ENCODE measurements at regions not wholly inside any gene's neighbourhood (a gene's known extent, or its start where the extent isn't known, plus 50 kb on each side); places are given as distances from the start of the nearest gene placed in this dataset.

GRCh38 chr2:16818203-16818556 is 152.5 kb upstream of the CYRIA start:
- no peak for DNase-seq (ENCODE audit: low read depth, low spot score)

GRCh38 chr2:16817305-16818202 is 151.9 kb upstream of the CYRIA start:
- DNase-seq (ENCODE audit: low read depth, low spot score): no peak

DNA sequence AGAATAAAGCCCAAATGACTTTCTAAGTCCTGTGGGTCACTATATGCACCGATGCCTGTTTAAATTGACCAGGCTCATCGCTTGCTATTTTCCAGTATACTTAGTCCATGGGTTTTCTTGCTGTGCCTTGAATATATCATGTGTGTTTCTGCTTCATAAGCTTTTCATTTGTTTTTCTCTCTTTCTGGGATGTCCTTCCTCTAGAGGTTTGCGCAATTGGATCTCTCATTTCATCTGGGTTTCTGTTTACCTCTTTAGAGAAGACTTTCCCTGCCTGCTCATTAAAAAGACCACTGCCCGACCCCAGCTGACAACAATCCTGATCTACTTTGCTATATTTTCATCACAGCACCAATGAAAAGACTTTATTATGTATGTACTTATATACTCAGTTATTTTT is 150.9 kb upstream of the CYRIA start:
- no peak for DNase-seq (ENCODE audit: low read depth, low spot score)

DNA sequence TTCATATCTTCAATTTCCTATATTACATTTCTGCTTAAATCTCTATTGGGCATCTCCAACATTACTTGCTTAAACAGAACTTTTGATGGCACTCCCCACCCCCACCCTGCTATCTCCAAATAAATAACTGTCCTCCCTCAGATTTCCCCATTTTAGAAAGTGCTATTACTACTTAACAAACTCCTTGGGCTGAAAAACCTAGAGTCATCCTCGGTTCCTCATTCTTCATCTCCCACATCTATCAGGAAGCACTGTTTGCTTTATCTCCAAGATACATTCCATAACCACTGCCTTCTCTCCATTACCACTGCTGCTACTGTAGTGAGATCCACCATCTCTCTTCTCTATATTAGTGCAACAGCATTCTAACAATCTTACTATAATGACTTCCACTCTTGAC is 150.4 kb upstream of the CYRIA start:
- no peak for DNase-seq (ENCODE audit: low read depth, low spot score)

GRCh38 chr2:16813593-16813992 is 148.0 kb upstream of the CYRIA start:
- DNase-seq (ENCODE audit: low read depth, low spot score): no peak

DNA sequence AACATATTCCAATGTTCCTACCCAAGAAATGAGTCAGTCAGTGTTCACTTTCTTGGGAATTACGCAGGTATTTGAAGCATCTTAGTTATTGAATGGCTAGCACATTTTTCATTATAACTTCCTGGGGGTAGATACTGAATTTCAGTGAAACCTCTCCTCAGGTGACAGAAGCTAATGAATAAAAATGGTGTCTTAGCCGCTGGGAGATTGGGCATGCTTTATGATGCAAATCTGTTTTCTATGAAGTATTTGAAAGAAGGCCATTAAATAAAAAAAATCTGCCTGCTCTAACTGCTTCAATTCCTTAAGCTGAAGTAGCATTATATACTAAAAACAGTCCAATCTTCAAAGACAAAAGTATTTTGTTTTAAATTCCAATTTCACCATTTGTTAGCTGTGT is 132.8 kb upstream of the CYRIA start:
- no peak for DNase-seq (ENCODE audit: low read depth, low spot score)

- DNase-seq (ENCODE audit: low read depth, low spot score): no peak
Measured at GRCh38 chr2:16791496-16791895, 125.9 kb upstream of the CYRIA start.

DNA sequence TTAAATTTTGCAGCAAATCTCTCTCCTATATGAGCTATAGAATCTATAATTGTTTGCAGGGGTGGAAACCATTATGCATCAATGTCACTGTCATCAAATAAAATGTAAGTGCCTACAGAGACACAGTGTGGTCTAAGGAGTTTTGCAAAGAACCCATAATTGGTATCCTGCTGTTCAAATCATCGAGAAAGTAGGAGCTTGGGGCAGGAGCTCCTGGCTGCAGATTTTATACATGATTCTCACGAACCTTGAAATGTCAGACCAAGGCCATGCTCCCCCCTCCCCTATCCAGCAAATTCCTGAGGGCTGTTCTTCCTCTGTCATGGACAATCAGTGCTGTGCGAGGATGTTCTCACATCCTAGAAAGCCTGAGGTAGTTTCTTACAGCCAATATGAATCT is 119.5 kb upstream of the CYRIA start:
- no peak for DNase-seq (ENCODE audit: low read depth, low spot score)

DNA sequence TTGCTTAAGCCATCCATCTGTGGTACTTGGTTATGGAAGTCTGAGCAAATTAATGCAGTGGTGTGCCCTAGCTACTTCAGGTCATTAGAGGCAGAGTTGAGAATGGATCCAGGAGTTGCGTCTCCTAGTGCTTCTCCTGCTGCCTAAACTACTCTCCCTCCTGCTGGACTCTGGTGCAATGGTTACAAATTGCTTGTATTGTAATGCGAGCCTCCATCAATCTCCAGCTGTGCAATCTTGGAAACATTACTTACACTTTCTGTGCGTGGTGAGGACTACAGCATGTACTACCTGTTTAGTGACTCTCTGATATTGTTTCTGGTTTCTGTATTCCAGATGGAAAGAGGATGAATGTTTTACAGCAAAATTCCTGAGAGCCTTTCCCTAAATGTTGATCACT is 119.0 kb upstream of the CYRIA start:
- DNase-seq (ENCODE audit: low read depth, low spot score): no peak

DNA sequence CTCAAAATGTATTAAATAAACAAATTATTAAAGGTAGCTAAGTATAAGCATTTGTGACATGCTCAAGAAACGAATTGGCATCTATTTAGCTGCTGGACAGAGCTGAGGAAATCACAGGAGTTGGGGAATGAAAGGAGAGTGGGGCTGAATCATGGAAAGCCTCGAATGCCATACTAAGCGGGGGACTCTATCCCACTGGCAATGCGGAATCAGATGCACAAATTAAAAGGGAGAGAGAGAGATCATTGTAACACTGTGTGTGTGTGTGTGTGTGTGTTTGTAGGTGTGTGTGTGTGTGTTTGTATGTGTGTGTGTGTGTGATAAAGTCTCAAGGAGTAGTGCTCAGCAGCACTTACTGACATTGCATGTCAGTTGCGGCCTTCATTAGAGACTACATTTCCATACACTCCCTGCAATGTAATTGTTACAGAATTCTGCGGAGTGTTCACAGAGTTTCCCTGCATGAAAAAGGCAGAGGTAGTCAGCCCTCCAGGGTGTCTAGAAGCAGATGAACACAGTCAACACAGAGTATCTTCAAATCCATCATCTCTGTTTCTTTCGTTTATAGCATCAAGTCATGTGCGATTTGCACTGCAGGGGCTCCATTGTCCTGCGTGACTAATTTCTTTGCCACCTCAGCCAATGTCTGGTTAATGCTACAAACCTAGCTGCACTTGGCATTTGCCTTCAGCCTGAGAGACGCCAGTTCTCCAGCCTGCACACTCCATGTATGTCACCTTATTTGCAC is 111.7 kb upstream of the CYRIA start:
- DNase-seq (ENCODE audit: low read depth, low spot score): no peak

- no peak for DNase-seq (ENCODE audit: low read depth, low spot score)
Measured at GRCh38 chr2:16775899-16776231, 110.2 kb upstream of the CYRIA start.

DNA sequence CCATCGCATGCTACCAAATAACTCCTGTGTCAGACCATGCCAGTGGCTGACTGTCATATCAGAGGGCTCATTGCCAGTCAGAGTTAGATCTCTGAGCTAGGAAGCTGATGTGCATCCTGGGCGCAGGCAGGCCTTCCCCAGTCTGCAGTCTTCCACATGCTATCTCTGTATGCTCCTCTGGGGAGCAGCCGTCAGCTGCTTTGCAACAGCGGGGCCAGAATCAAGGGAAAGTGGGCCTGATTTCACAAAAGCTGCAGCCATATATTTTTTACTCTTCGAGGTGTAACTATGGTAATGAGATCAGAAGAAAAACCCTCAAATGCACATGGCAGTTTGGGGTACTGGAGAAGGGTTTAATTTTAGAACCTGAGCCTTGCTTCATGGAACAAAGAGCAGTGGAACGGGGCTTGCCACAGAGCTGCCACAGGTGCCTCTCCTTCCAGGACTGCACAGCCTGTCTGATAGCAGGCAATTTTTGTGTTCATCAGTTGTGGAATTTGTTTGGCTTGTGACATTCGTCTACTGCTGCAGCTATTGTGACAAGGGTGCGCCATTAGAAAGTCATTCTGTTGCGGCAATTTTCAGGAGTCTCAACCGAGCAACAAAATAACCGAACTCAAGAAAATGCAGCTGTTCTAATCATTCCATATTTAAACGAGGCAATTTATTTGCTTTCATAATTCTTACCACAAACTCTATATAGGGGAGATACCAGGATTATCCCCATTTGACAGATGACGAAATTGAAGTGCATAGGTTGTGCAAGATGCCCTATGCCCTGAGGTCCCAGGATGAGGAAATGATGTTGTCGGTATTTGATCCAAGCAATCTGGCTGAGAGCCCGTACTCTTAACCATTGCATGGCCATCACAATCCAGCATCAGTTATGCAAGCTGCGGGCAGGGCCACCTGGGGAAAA is 109.6 kb upstream of the CYRIA start:
- no peak for DNase-seq (ENCODE audit: low read depth, low spot score)

DNA sequence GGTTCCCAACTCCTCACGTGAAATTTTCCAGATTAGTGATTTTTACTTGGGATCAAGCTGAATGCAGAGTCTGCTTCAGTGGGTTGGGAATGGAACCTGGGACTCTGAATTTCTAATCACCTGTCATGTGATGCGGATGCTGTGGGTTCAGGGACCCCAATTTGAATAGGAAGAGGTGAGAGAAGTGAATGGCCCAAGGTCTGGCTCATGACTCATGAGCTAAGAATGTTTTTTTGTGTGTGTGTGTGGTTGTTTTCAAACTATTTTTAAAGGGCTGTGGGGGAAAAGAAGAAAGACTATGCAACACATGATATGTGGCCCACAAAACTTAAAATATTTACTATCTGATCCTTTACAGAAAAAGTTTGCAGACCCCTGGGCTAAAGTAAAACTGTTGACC is 108.5 kb upstream of the CYRIA start:
- no peak for DNase-seq (ENCODE audit: low read depth, low spot score)

DNA sequence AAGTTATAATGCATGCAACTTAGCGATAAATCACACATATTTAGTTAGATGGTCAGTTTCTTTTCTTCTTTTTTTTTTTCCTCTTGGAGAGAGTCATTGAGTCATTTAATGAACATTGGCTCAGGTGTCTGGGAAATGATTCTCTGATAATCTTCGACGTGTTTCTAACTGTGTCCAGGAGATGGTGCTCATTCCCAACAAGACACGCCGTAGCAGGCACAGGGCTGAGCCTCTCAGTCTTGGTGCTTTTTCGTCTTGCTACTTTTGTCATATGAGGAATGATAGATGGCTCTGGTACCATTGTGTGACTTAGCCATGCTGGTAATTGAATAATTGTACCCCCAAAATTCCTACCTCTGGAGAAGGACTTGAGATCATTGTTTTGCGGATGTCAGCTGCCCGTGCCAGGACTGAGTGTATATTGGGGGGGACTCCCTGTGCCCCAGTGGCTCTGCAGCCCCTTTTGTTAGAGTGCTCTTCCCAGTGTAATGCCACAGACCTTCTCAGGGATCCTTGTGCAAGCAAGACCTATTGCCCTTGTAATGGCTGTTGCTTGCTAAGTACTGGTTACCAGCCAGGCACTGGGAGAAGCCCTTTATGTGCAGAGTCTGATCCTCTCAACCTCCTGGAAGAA is 107.6 kb upstream of the CYRIA start:
- DNase-seq (ENCODE audit: low read depth, low spot score): no peak

DNA sequence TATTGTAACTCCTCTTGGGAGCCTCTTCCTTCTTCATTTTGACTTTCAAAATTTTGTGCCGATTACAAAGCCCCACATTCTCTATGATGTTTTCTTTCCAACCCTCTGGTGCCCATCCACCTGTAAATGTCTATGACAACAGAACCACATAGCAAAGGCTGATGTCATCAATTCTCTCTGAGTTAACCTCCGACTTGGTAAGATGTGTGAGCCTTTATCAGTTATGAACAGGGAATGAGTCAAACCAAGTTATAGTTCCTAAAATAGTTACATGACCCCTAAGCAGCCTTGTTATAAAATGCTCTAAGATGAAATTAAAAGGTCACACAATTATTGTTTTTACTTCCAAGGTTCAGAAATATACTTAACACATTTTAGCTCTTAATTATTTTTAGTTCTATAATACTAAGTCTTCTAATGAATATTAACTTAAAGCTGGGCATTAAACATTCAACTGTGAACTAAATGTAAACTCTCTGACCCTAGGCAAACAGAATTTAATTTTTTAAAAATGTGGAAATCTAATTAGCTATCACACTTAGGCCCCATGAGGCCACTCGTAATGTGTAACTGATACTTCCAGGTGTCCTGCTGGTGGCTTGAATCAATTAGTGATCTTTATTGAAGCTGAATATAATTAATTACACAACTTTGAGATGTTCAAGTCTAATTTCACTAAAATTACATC is 102.3 kb upstream of the CYRIA start:
- DNase-seq (ENCODE audit: low read depth, low spot score): no peak

DNA sequence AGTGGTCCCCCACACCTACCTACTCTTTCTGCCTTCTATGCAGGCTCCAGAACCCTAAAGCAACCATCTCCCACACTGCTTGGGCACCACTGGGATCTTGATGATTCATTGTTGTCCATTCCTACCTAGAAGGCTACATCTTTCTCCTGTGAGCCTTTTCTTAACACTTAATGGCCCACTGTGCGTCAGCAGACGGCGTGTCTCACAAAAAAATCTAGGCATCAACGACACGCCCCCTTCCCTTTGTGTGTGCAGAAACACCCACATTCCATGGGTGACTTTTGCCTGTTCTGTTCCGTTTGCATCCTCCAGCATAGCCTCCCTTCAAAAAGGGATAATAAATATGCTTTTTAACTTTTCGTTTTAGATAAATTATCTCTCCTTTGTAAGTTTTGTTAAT is 99.7 kb upstream of the CYRIA start:
- DNase-seq (ENCODE audit: low read depth, low spot score): no peak

DNA sequence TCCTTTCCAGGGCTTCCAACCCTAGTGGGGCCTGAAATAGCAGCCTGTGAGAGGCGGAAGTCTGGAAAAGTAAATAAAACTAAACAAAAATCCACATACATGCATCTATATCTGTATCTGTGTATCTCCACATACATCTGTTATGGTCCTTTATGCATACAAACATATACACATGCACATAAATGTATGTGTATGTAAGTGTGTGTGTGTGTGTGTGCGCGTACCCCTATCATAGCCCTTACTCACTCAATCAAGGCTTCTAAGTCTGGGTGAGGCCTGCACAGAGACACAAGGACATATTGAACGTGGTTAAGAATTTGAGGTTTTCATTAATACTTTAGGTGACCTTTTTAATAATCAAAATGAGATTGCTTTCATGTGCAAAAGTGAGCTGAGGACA is 98.9 kb upstream of the CYRIA start:
- no peak for DNase-seq (ENCODE audit: low read depth, low spot score)

- DNase-seq (ENCODE audit: low read depth, low spot score): no peak
Measured at GRCh38 chr2:16763493-16763899, 97.9 kb upstream of the CYRIA start.

GRCh38 chr2:16763056-16763455 is 97.4 kb upstream of the CYRIA start:
- no peak for DNase-seq (ENCODE audit: low read depth, low spot score)

DNA sequence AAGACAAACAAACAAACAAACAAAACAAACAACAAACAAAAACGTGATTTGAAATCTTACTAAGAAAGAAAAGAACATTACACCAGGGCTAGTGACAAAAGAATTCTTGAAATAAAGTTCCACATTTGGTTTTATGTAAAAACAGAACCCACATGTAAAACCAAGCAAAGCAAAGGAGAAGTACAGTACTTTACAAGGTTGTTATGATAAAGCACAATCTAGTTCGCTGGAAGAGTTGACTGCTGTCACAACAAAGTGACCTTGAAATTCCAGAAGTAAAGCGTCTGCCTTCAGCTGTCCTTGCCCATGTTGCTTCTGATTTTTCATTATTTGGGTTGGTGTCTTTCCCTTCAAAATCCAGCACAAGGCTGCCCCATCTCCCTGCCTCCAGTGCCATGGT is 94.8 kb upstream of the CYRIA start:
- DNase-seq (ENCODE audit: low read depth, low spot score): no peak

All from brain pericyte (primary cell).